ENCODE measurements at regions not wholly inside any gene's neighbourhood (a gene's known extent, or its start where the extent isn't known, plus 50 kb on each side); places are given as distances from the start of the nearest gene placed in this dataset.

DNA sequence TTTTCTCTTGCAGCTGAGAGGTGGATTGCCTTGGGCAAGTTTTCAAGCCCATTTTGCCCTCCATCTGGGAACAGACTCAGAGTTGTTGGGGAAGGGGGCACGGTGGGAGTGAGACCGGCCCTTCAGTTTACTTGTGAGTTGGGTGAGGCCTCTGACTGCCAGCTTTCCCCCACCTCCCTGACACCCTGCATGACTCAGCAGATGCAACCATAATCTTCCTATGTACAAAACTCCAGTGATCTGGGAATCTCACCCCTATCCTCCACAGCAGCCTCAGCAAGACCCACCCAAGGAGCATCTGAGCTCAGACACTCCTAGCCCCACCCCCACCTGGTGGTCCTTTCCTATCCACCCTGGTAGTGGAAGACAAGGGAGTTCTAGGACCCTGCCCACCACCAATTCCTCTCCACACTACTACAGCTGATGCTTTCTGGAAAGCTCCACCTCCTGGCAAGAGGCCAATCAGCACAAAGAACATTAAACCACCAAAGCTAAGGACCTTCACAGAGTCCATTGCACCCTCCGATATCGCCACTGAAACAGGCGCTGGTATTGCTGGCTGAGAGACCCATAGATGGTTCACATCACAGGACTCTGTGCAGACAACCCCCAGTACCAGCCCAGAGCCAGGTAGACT lies 99.4 kb upstream of the STK26 start:
- intact Hi-C loops (cut with DNase I), result no loop called here
- Histone ChIP-seq H3K27me3 (no peaks in the 10 kb centered on the region), H3K36me3 (no peaks in the 10 kb centered on the region), H3K9me3 (no peaks in the 10 kb centered on the region), H3K4me3 (replicated peaks in 1 of 3) (no peak overlapping the region), H3K27ac (no peak overlapping the region), H3K4me1 (no peaks in the 10 kb centered on the region)
- no peak for DNase-seq
- WGBS, 2 donors, result 90% methylated on average over 2 to 5 of the region's 5 CpGs
- TF ChIP-seq, protein P1, sequence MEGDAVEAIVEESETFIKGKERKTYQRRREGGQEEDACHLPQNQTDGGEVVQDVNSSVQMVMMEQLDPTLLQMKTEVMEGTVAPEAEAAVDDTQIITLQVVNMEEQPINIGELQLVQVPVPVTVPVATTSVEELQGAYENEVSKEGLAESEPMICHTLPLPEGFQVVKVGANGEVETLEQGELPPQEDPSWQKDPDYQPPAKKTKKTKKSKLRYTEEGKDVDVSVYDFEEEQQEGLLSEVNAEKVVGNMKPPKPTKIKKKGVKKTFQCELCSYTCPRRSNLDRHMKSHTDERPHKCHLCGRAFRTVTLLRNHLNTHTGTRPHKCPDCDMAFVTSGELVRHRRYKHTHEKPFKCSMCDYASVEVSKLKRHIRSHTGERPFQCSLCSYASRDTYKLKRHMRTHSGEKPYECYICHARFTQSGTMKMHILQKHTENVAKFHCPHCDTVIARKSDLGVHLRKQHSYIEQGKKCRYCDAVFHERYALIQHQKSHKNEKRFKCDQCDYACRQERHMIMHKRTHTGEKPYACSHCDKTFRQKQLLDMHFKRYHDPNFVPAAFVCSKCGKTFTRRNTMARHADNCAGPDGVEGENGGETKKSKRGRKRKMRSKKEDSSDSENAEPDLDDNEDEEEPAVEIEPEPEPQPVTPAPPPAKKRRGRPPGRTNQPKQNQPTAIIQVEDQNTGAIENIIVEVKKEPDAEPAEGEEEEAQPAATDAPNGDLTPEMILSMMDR (IDR thresholded peaks at IDR 0.05), result no peak
- TF ChIP-seq POLR2A (IDR thresholded peaks at IDR 0.05), result no peak

DNA sequence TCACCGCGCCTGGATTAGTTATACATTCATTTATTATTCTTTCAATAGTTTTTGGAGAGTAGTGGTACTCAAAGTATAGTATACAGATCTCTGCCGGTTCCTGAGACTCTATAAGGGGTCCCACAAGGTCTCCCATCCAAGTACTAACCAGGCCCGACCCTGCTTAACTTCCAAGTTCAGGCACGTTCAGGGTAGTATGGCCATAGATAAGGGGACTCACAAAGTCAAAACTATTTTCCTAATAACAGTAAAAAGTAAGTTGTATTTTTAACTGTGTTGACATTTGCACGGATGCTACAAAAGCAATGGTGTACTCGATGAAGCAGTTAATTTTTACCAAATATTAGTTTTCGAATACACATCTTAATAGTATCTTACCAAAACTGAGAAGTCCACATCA lies 84.4 kb upstream of the STK26 start:
- Histone ChIP-seq H3K9me3 (no peaks in the 10 kb centered on the region), H3K27ac (no peak overlapping the region), H3K4me1 (no peaks in the 10 kb centered on the region), H3K4me3 (replicated peaks in 1 of 3) (no peak overlapping the region), H3K27me3 (no peaks in the 10 kb centered on the region), H3K36me3 (no peaks in the 10 kb centered on the region)
- no peak for DNase-seq
- TF ChIP-seq POLR2A (IDR thresholded peaks at IDR 0.05), result no peak
- TF ChIP-seq, protein P1 (IDR thresholded peaks at IDR 0.05), result no peak
- intact Hi-C loops (cut with DNase I), result no loop called here
- 82 to 84% methylated on average over 8 of the region's 8 CpGs for WGBS, 2 donors

DNA sequence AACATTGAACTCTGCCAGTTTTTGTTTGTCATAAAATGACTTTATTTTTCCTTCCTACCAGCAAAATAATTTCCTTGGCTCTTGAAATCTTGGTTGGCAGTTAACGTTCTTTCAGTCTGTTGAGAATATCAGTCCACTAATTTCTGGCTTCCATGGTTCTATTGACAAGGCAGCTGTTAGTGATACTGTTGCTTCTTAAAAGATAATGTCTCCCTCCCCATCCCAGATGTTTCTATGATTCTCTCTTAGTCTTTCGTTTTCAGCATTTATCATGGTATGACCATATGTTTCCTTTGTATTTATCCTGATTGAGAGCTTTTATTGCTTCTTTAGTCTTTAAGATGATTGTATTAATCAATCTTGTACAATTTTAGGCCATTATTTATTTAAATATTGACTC lies 81.1 kb upstream of the STK26 start:
- DNase-seq, result no peak
- Histone ChIP-seq H3K27me3 (no peaks in the 10 kb centered on the region), H3K27ac (no peak overlapping the region), H3K4me3 (replicated peaks in 1 of 3) (no peak overlapping the region), H3K4me1 (no peaks in the 10 kb centered on the region), H3K9me3 (no peaks in the 10 kb centered on the region), H3K36me3 (no peaks in the 10 kb centered on the region)
- TF ChIP-seq, protein P1 (IDR thresholded peaks at IDR 0.05), result no peak
- TF ChIP-seq POLR2A (IDR thresholded peaks at IDR 0.05), result no peak
- 77 to 87% methylated on average over 2 of the region's 2 CpGs for WGBS, 2 donors
- intact Hi-C loops (cut with DNase I), result no loop called here

GRCh38 chrX:131944936-131945902 lies 77.9 kb upstream of the STK26 start:
- no peaks in the 10 kb centered on the region for H3K27me3 ChIP-seq
- intact Hi-C loops (cut with DNase I), result no loop called here
- H3K4me3 ChIP-seq (replicated peaks in 1 of 3), result no peak overlapping the region
- DNase-seq, result no peak
- H3K9me3 ChIP-seq, result no peaks in the 10 kb centered on the region
- TF ChIP-seq POLR2A (IDR thresholded peaks at IDR 0.05), result no peak
- TF ChIP-seq, protein P1 (IDR thresholded peaks at IDR 0.05), result no peak
- WGBS, 2 donors, result 66 to 72% methylated on average over 7 of the region's 7 CpGs
- H3K27ac ChIP-seq, result no peak overlapping the region
- H3K36me3 ChIP-seq, result no peaks in the 10 kb centered on the region
- H3K4me1 ChIP-seq, result no peaks in the 10 kb centered on the region

GRCh38 chrX:131951166-131951565 lies 71.9 kb upstream of the STK26 start:
- no peak overlapping the region for H3K4me3 ChIP-seq (replicated peaks in 1 of 3)

More at GRCh38 chrX:131951166-131951565, 71.9 kb upstream of the STK26 start:
- DNase-seq, result no peak
- H3K4me1 ChIP-seq, result no peaks in the 10 kb centered on the region
- peaks cover 2% of the 10 kb centered on the region for H3K27me3 ChIP-seq
- H3K36me3 ChIP-seq, result no peaks in the 10 kb centered on the region
- H3K27ac ChIP-seq, result no peak overlapping the region
- 74 to 85% methylated on average over 2 to 3 of the region's 3 CpGs for WGBS, 2 donors
- no peaks in the 10 kb centered on the region for H3K9me3 ChIP-seq
- intact Hi-C loops (cut with DNase I), result no loop called here
- no peak for TF ChIP-seq POLR2A (IDR thresholded peaks at IDR 0.05)
- TF ChIP-seq, protein P1 (IDR thresholded peaks at IDR 0.05), result no peak
